Activated CD4-positive, alpha-beta T cell treated with anti-CD3 and anti-CD28 coated beads, Interleukin-2, amount 10 ng/mL, durations not matched to agents 7 days and 5 days (primary cell): ENCODE measurements at regions not wholly inside any gene's neighbourhood (a gene's known extent, or its start where the extent isn't known, plus 50 kb on each side); places are given as distances from the start of the nearest gene placed in this dataset.

Source experiments
- CTCF ChIA-PET: fragments of 350-600 bp; sonication (Branson Sonifier 250); formaldehyde crosslinking; loops from one replicate; lab custom pipeline; 2021; ENCODE audit warnings: antibody characterized with exemption; lab: Charles Lee
- POLR2A ChIA-PET: fragments of 350-600 bp; sonication (Branson Sonifier 250); formaldehyde crosslinking; loops from one replicate; lab custom pipeline; 2021; ENCODE audit warnings: antibody characterized with exemption; lab: Charles Lee
- DNase-seq: peaks from one replicate; pipeline ENCODE4 v3.0.0-alpha.2; 2020
- H3K27ac Mint-ChIP-seq: one replicate; pipeline ENCODE4 v1.8.0; 2021; ENCODE audit warnings: mild to moderate bottlenecking, moderate library complexity, mixed read lengths
- H3K27me3 Mint-ChIP-seq: one replicate; pipeline ENCODE4 v1.8.0; 2021; ENCODE audit warnings: mixed read lengths
- H3K36me3 Mint-ChIP-seq: one replicate; pipeline ENCODE4 v1.8.0; 2021; ENCODE audit warnings: low read depth, mixed read lengths
- H3K4me1 Mint-ChIP-seq: one replicate; pipeline ENCODE4 v1.8.0; 2021; ENCODE audit warnings: mixed read lengths
- H3K4me3 Mint-ChIP-seq: one replicate; pipeline ENCODE4 v1.8.0; 2021; ENCODE audit warnings: mild to moderate bottlenecking, moderate library complexity, mixed read lengths
- H3K9me3 Mint-ChIP-seq: one replicate; pipeline ENCODE4 v1.8.0; 2021; ENCODE audit warnings: mixed read lengths

DNA sequence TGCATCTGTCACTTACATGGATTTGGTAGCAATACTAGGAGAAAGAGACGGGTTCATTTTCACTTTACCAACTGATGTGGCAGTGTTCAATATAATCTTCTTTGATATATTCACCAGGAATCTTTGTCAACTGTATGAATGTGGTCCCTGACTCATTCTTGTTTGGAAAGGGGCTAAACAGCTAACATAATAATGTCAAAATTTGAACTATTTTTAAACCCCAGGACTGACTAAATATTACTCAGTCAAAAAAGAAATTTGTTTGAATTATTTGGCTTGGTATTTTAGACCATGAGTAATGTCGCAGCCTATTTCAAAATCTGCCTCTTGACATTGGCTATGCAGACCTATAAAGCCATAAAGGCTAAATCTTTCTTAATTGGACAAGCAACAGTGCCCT lies 413.7 kb upstream of the RGPD4 start:
- DNase-seq = no peak
- H3K27me3 Mint-ChIP-seq = no peaks in the 10 kb centered on the region
- no peaks in the 10 kb centered on the region for H3K4me1 Mint-ChIP-seq
- H3K9me3 Mint-ChIP-seq = peaks cover 3% of the 10 kb centered on the region
- no peak overlapping the region for H3K27ac Mint-ChIP-seq
- POLR2A ChIA-PET = no interaction called here
- no peak overlapping the region for H3K4me3 Mint-ChIP-seq
- no peaks in the 10 kb centered on the region for H3K36me3 Mint-ChIP-seq
- CTCF ChIA-PET = no interaction called here

DNA sequence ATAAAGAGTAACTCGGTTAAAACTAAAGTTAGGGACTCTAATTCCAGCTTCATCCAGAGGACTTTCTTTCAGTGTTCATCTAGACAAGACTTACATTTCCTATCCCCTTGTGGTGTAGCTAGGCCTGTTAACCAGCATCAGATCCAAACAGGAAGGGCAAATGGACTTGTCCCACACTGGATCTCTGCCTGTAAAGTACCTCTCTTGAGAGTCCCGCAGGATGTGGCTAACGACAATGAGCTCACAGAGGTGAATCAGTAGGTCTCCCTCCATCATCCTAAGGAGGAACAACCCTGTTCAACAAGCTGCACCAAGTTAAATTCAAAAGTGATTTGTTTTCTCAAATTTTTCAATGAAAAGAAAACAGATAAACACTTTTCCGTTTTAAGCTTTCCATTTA lies 412.3 kb upstream of the RGPD4 start:
- H3K27ac Mint-ChIP-seq = no peak overlapping the region
- POLR2A ChIA-PET = no interaction called here
- H3K4me3 Mint-ChIP-seq = no peak overlapping the region
- H3K9me3 Mint-ChIP-seq = peaks cover 3% of the 10 kb centered on the region
- CTCF ChIA-PET = no interaction called here
- H3K27me3 Mint-ChIP-seq = no peaks in the 10 kb centered on the region
- no peaks in the 10 kb centered on the region for H3K36me3 Mint-ChIP-seq
- no peak for DNase-seq
- H3K4me1 Mint-ChIP-seq = no peaks in the 10 kb centered on the region

DNA sequence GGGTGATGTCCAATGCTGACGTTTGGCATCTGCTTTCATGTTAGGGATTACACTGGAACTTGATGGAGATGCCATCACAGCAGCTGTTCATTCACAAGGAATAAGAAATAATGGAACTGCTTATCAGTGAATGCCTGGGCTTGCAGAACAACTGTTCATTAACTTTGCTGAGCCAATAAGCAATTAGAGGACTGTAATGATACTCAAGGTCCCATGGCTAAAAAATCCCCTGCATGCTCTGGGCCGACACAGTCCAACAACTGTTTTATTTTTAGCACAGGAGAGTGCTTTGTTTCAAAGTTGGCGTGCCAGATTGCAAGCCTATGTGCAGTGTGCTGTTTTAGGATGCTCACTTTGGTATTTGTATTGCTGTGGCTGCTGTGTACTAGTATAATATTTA lies 408.0 kb upstream of the RGPD4 start:
- ChIA-PET CTCF (no interaction called here), POLR2A (no interaction called here)
- Mint-ChIP-seq H3K4me1 (no peaks in the 10 kb centered on the region), H3K4me3 (no peak overlapping the region), H3K27me3 (no peaks in the 10 kb centered on the region), H3K27ac (no peak overlapping the region), H3K36me3 (no peaks in the 10 kb centered on the region), H3K9me3 (peaks cover 3% of the 10 kb centered on the region)
- no peak for DNase-seq

DNA sequence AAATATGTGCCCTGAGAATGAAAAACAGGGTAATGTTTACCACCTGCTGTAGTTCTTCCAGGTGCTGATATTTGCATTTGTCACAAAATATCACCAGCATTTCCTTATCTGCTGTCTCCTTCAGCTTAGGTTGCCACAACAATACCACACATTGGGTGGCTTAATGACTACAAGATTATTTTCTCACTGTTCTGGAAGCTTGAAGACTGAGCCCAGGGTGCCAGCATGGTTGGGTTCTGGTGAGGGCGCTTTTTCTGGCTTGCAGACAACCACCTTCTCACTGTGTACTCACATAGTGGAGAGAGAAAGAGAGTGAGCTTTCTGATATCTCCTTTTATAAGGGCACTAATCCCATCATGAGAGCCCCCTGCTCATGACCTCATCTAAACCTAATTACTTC lies 407.5 kb upstream of the RGPD4 start:
- Mint-ChIP-seq H3K36me3 (no peaks in the 10 kb centered on the region), H3K27me3 (no peaks in the 10 kb centered on the region), H3K9me3 (peaks cover 3% of the 10 kb centered on the region), H3K4me1 (no peaks in the 10 kb centered on the region), H3K4me3 (no peak overlapping the region), H3K27ac (no peak overlapping the region)
- ChIA-PET POLR2A (no interaction called here), CTCF (no interaction called here)
- no peak for DNase-seq

DNA sequence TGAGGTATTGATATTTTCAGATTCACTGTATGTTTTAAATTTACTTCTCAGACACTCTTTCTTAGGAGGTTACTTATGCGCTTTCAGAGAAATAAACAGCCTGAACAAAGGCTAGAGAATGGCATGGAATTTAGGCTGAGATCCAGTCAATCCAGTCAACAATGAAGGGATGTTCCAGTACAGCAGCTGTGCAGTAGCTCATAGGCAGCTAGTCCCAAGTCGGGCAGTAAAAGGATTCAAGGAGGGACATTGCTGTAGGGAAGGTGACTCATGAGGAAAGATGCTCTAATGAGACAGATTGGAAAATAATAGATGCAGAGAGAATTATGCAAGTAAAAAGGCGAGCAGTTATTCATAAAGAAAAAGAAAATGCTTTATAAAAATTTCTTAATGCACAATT lies 397.9 kb upstream of the RGPD4 start:
- POLR2A ChIA-PET = no interaction called here
- no peak for DNase-seq
- Mint-ChIP-seq H3K4me1 (no peaks in the 10 kb centered on the region), H3K36me3 (no peaks in the 10 kb centered on the region), H3K27ac (no peak overlapping the region), H3K4me3 (no peak overlapping the region), H3K27me3 (no peaks in the 10 kb centered on the region), H3K9me3 (no peaks in the 10 kb centered on the region)
- CTCF ChIA-PET = no interaction called here

DNA sequence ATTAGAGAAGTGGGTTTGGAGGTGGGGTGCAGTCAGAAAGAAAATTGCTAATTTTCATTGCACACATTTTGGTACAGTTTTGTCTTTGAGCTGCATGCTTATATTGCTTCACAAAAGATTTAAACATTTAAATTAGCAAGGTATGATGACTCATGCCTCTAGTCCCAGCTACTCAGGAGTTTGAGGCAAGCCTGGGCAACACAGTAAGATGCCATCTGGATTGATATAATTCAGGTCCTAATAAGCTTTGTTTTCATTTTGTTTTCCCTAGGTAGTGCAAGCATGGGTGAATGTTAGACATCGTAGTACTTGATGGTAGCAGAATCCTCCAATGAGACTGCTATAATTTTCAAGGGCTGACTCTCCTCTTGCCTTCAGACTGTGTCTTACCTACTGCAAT lies 396.7 kb upstream of the RGPD4 start:
- no peaks in the 10 kb centered on the region for H3K9me3 Mint-ChIP-seq
- DNase-seq = no peak
- ChIA-PET CTCF (no interaction called here), POLR2A (no interaction called here)
- H3K4me3 Mint-ChIP-seq = no peak overlapping the region
- H3K36me3 Mint-ChIP-seq = no peaks in the 10 kb centered on the region
- no peaks in the 10 kb centered on the region for H3K4me1 Mint-ChIP-seq
- no peak overlapping the region for H3K27ac Mint-ChIP-seq
- H3K27me3 Mint-ChIP-seq = no peaks in the 10 kb centered on the region

DNA sequence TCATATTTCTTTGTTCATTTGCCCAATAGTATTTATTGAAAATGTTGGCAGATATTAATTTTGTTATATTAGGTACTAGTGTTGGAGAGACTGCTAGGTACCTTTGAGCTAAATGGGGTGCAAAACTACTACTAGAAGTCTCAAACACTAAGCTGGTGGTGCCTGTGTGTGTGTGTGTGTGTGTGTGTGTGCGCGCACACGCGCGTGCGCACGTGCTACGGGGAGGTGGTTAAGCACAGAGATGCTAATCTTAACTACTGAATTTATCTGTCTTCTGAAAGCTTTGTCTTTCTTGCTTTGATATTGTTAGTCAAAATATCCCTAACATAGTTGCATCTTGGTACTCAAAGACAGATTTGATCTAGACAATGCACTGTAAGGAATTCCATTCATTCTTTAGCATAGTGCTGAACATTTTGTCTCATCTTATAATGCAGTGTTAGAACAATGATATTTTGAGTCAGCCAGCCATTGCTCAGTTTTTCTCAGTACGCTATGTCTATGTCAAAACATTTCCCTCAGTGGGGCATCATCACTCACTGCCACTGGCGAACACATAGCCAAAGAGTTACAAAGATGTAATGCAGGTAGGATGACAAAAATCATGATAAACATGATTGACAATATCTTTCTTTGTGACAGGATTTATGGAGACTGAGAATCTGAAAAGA lies 396.0 kb upstream of the RGPD4 start:
- POLR2A ChIA-PET = no interaction called here
- no peak for DNase-seq
- Mint-ChIP-seq H3K4me1 (no peaks in the 10 kb centered on the region), H3K36me3 (no peaks in the 10 kb centered on the region), H3K27me3 (no peaks in the 10 kb centered on the region), H3K27ac (no peak overlapping the region), H3K9me3 (no peaks in the 10 kb centered on the region), H3K4me3 (no peak overlapping the region)
- CTCF ChIA-PET = no interaction called here

DNA sequence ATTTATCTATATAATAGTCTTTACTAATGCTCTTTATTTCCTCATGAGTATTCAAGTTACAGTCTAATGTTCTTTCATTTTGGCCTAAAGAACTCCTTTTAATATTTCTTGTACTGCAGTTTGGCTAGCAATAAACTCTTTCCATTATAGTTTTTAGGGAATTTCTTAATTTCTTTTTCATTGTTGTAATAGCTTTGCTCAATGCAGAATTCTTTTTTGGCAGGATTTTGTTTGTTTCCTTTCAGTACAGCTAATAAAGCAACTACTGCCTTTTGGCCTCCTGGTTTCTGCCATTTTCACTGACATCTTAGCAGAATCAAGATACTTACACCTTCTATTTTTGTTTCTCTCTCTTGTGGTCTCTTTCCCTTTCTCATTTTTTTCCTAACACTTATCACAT lies 390.4 kb upstream of the RGPD4 start:
- H3K36me3 Mint-ChIP-seq = no peaks in the 10 kb centered on the region
- H3K9me3 Mint-ChIP-seq = no peaks in the 10 kb centered on the region
- DNase-seq = no peak
- ChIA-PET CTCF (no interaction called here), POLR2A (no interaction called here)
- H3K4me1 Mint-ChIP-seq = no peaks in the 10 kb centered on the region
- no peak overlapping the region for H3K27ac Mint-ChIP-seq
- no peaks in the 10 kb centered on the region for H3K27me3 Mint-ChIP-seq
- H3K4me3 Mint-ChIP-seq = no peak overlapping the region

DNA sequence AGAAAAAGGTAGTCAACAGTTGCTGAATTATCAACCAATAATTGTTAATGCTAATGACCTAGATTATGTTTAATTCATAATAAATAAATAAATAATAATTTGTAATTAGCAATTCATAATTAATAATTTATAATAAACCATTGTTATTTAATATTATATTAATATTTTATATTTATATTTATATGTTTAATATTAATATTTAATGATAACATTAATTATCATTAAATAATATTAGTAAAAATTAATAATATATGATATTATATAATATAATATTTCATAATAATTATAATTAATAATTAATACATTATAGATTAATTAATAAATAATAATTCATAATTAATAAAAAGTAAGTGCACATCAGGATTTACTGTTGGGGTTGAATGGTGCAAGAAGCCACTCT lies 389.4 kb upstream of the RGPD4 start:
- Mint-ChIP-seq H3K9me3 (no peaks in the 10 kb centered on the region), H3K27ac (no peak overlapping the region), H3K27me3 (no peaks in the 10 kb centered on the region), H3K4me1 (no peaks in the 10 kb centered on the region), H3K4me3 (no peak overlapping the region), H3K36me3 (no peaks in the 10 kb centered on the region)
- CTCF ChIA-PET = no interaction called here
- POLR2A ChIA-PET = no interaction called here
- DNase-seq = no peak

DNA sequence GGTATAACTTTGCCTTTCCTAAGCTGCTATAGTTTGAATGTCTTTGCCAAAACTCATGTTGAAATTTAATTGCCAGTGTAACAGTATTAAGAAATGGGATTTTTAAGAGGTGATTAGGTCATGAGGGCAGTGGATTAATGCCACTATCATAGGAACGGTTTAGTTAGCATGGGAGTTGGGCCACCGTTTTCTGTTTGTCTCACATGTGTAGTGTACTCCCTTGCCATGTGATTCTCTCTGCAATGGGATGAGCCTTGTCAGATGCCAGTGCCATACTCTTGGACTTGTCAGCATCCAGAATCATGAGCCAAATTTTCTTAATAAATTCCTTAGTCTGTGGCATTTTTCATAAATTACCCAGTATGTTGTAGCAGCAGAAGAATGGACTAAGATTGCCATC lies 388.9 kb upstream of the RGPD4 start:
- DNase-seq = no peak
- Mint-ChIP-seq H3K27ac (no peak overlapping the region), H3K4me1 (no peaks in the 10 kb centered on the region), H3K27me3 (no peaks in the 10 kb centered on the region), H3K36me3 (no peaks in the 10 kb centered on the region), H3K9me3 (no peaks in the 10 kb centered on the region), H3K4me3 (no peak overlapping the region)
- POLR2A ChIA-PET = no interaction called here
- CTCF ChIA-PET = no interaction called here

DNA sequence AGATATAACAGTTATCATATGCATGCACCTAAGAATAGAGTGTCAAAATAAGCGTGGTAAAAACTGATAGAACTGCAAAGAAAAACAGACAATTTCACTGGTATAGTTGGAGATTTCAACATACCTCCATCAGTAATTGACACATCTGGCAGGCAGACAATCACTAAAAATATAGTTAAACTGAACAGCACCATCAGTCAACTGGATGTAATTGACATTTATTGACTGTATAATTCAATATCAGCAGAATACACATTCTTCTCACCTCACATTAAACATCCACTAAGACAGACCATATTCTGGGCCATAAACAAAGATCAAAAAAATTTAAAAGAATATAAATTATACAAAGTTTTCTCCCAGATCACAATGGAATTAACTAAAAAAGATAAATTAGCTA lies 378.5 kb upstream of the RGPD4 start:
- Mint-ChIP-seq H3K27ac (no peak overlapping the region), H3K36me3 (no peaks in the 10 kb centered on the region), H3K4me1 (no peaks in the 10 kb centered on the region), H3K4me3 (no peak overlapping the region), H3K27me3 (no peaks in the 10 kb centered on the region), H3K9me3 (no peaks in the 10 kb centered on the region)
- ChIA-PET CTCF (no interaction called here), POLR2A (no interaction called here)
- DNase-seq = no peak

DNA sequence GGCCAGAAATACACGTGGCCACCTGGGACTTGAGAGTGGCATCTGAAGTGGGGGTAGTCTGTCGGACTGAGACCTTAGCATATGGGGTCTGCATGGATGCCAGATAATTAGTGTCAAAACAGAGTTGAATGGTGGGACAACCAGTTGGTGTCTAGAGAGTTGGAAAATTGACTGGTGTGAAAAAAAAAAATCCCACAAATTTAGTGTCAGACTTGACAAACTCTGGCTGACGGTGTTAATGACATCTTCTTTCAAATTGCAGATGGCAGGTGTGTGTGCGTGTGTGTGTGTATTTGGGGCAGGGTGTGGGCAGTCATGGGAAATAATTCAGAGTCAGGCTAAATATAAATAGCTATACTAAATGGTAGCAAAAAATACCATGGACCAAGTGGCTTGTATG lies 365.4 kb upstream of the RGPD4 start:
- peaks cover 12% of the 10 kb centered on the region for H3K9me3 Mint-ChIP-seq
- no peak for DNase-seq
- no peak overlapping the region for H3K4me3 Mint-ChIP-seq
- H3K36me3 Mint-ChIP-seq = no peaks in the 10 kb centered on the region
- no peaks in the 10 kb centered on the region for H3K4me1 Mint-ChIP-seq
- ChIA-PET POLR2A (no interaction called here), CTCF (no interaction called here)
- H3K27ac Mint-ChIP-seq = no peak overlapping the region
- H3K27me3 Mint-ChIP-seq = no peaks in the 10 kb centered on the region

DNA sequence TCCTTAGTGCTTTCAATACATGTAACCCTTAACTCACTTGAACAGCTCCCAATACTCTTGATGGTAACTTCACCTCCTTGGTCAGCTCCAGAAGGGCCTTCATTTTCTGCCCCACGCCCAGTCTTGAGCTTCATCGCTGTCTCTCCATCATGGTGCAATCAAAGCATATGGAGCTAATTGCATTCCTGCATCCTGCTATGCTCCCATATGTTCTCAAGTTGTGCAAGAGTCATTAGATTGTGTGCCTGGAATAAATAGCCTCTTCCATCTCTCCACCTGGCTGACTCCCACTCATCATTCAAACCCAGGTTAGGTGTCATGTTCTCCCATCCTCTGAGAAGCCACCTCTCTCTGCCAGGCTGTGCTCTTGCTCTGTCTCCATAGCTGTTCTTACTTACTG lies 364.5 kb upstream of the RGPD4 start:
- no peaks in the 10 kb centered on the region for H3K4me1 Mint-ChIP-seq
- H3K27ac Mint-ChIP-seq = no peak overlapping the region
- no peak overlapping the region for H3K4me3 Mint-ChIP-seq
- peaks cover 12% of the 10 kb centered on the region for H3K9me3 Mint-ChIP-seq
- POLR2A ChIA-PET = no interaction called here
- no peak for DNase-seq
- H3K27me3 Mint-ChIP-seq = no peaks in the 10 kb centered on the region
- no peaks in the 10 kb centered on the region for H3K36me3 Mint-ChIP-seq
- CTCF ChIA-PET = interaction anchor here (0.7 kb wide), 1 partner anchor 126 kb away, joined by 3 read pairs; no protein-coding TSS in a partner anchor

DNA sequence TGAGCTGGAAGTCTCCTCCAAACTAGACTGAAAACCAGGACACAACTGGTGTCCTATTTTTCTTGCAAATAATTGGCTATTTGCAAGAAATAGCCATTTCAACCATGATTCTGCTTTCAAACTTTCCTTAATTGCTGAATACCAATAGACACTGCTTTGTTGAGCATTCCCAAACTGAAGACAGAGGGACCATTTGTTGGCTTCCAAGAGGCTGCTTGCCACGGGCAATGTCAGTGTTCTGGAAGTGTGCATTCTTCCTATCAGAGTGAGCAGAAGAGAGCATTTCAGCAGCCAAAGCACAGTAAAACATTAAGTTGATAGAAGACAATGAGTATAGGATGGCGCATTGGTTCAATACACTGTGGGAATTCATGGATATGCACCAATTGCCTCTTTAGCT lies 360.5 kb upstream of the RGPD4 start:
- CTCF ChIA-PET = interaction anchor here (0.5 kb wide), 1 partner anchor 446 kb away, joined by 3 read pairs; no protein-coding TSS in a partner anchor
- H3K4me3 Mint-ChIP-seq = no peak overlapping the region
- H3K27ac Mint-ChIP-seq = no peak overlapping the region
- no peak for DNase-seq
- no peaks in the 10 kb centered on the region for H3K27me3 Mint-ChIP-seq
- no peaks in the 10 kb centered on the region for H3K36me3 Mint-ChIP-seq
- no peaks in the 10 kb centered on the region for H3K4me1 Mint-ChIP-seq
- POLR2A ChIA-PET = no interaction called here
- peaks cover 19% of the 10 kb centered on the region for H3K9me3 Mint-ChIP-seq
